Adrenal gland (tissue), 5 donors: ENCODE measurements at regions not wholly inside any gene's neighbourhood (a gene's known extent, or its start where the extent isn't known, plus 50 kb on each side); places are given as distances from the start of the nearest gene placed in this dataset.

Experiments used
- POLR2A ChIP-seq, 2 donors: fragments of 450-650 bp; IDR thresholded peaks; one replicate each; pipeline ENCODE4 v1.6.1; 2017; ENCODE audit warnings: antibody characterized with exemption in 2 of 2, mild to moderate bottlenecking in 2 of 2, moderate library complexity in 1 of 2
- TF ChIP-seq, protein P1 (sequence below), 6 experiments: fragments of 450-650 bp in 4 of 6; fragments of 200-600 bp in 2 of 6; sonication (generic) in 1 of 6; IDR thresholded peaks; 1 replicate in 5 of 6; 2 replicates in 1 of 6; pipeline versions ENCODE4 v1.5.1 to v1.8.0; 2016 to 2021; ENCODE audit warnings: antibody characterized with exemption in 6 of 6, mild to moderate bottlenecking in 2 of 6, moderate library complexity in 1 of 6
- donor health status: DM: no; HTN: no; CAD: no.

DNA sequence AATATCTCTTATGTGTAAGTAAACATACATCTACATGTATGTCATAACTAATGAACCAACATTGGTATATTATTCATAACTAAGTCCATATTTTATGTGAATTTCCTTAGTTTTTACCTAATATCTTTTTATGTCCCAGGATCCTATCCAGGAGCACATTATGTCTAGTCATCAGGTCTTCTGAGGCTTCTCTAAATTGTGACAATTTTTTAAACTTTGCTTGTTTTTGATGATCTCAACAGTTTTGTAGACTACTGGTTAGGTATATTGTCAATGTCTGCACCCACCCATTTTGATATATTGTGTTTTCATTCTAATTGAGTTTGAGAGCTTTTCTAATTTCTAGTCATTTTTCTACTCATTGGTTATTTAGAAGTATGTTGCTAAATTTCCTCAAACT lies 288.2 kb upstream of the DIO3 start:
- no peak for TF ChIP-seq POLR2A (IDR thresholded peaks at IDR 0.05)
- TF ChIP-seq, protein P1, sequence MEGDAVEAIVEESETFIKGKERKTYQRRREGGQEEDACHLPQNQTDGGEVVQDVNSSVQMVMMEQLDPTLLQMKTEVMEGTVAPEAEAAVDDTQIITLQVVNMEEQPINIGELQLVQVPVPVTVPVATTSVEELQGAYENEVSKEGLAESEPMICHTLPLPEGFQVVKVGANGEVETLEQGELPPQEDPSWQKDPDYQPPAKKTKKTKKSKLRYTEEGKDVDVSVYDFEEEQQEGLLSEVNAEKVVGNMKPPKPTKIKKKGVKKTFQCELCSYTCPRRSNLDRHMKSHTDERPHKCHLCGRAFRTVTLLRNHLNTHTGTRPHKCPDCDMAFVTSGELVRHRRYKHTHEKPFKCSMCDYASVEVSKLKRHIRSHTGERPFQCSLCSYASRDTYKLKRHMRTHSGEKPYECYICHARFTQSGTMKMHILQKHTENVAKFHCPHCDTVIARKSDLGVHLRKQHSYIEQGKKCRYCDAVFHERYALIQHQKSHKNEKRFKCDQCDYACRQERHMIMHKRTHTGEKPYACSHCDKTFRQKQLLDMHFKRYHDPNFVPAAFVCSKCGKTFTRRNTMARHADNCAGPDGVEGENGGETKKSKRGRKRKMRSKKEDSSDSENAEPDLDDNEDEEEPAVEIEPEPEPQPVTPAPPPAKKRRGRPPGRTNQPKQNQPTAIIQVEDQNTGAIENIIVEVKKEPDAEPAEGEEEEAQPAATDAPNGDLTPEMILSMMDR (IDR thresholded peaks at IDR 0.05) = no peak
